Stomach smooth muscle (tissue), 2 donors: ENCODE measurements at regions not wholly inside any gene's neighbourhood (a gene's known extent, or its start where the extent isn't known, plus 50 kb on each side); places are given as distances from the start of the nearest gene placed in this dataset.

Experiments
- H3K27ac ChIP-seq: one replicate; pipeline ENCODE4 v1.7.0; 2013; ENCODE audit warnings: mild to moderate bottlenecking, low read length, inconsistent platforms
- H3K27me3 ChIP-seq, 2 donors: one replicate each; pipeline ENCODE4 v1.7.0; 2013; ENCODE audit warnings: low read length in 2 of 2; ENCODE audit not compliant: insufficient read depth in 2 of 2, control insufficient read depth in 1 of 2
- H3K36me3 ChIP-seq, 2 donors: one replicate each; pipeline ENCODE4 v1.7.0; 2013; ENCODE audit warnings: low read length in 2 of 2; ENCODE audit not compliant: control insufficient read depth in 2 of 2, insufficient read depth in 2 of 2
- H3K4me1 ChIP-seq: one replicate; pipeline ENCODE4 v1.7.0; 2013; ENCODE audit warnings: low read length; ENCODE audit not compliant: control insufficient read depth, insufficient read depth
- H3K4me3 ChIP-seq, 2 donors: one replicate each; pipeline ENCODE4 v1.7.0; 2013; ENCODE audit warnings: low read length in 2 of 2
- H3K9ac ChIP-seq, 2 donors: one replicate each; pipeline ENCODE4 v1.7.0; 2013; ENCODE audit warnings: low read length in 2 of 2, mild to moderate bottlenecking in 1 of 2
- H3K9me3 ChIP-seq, 2 donors: one replicate each; pipeline ENCODE4 v1.7.0; 2013; ENCODE audit warnings: low read length in 2 of 2; ENCODE audit not compliant: control insufficient read depth in 2 of 2
- donor health status: healthy.
- donor health status: Pancreatic carcinoma.

DNA sequence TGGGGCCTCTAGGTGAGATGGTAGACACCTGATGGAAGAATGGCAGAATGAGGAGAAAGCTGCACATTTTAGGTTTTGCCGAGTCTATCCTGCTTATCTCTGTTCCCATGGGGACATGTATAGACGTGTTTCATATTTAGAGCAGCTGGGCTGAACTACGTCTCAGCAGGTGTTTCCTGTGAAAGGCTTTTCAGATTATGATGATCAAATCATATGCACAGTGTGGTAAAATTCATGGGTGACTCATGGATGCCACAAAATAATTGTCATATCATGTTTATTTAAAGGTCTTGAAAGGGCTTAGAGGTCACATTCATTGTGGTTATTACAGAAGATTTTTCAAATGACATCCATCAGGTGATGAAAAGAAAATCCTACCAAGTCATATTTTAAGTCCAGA lies 90.5 kb downstream of the ICOS start:
- H3K27ac ChIP-seq, result no peak overlapping the region
- H3K9ac ChIP-seq, result no peak overlapping the region
- no peaks in the 10 kb centered on the region for H3K27me3 ChIP-seq
- peaks cover 15% of the 10 kb centered on the region for H3K4me1 ChIP-seq
- H3K4me3 ChIP-seq, result no peak overlapping the region
- no peaks in the 10 kb centered on the region for H3K9me3 ChIP-seq
- H3K36me3 ChIP-seq, result no peaks in the 10 kb centered on the region

DNA sequence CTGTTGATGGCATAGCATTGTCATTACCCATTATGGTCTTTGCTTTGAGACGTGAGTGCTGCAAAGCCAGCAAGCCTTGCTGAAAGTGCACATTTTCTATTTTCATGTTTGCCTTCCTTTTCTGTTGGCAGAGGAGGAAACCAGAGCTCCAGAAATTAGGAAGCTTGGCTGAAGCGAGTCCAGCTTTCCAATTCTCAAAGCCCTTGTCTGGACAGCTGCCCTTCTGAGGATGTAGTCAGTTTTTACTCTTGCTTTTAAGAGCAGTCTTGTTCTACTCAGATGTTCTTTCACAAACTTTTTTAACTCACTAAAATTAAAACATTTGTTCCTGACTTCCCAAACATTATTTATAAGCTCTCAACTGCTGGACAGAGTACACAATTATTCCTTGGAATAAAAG lies 93.8 kb downstream of the ICOS start:
- Histone ChIP-seq H3K27ac (peak overlapping the region; percentile 32), H3K4me3 (no peak overlapping the region), H3K36me3 (no peaks in the 10 kb centered on the region), H3K9ac (no peak overlapping the region), H3K9me3 (no peaks in the 10 kb centered on the region), H3K27me3 (no peaks in the 10 kb centered on the region), H3K4me1 (peaks cover 4% of the 10 kb centered on the region)

DNA sequence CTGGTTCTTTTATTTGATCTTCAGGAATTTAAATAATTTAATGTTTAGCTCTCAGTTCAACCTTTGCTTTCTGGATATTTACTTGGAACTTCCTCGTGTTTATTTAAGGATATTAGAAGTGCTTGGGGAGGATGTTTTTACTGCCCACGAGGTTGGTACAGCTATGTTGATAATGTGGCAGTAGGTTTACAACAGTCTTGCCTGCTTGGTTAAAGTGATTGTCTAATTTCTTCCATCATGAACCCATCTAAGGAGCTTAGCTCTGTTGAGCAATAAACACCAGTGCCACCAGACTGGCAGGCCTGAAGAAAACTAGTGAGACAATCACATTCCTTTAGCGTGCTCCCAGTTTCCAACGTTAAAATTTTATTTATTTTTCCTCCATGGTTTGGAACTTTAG lies 94.5 kb downstream of the ICOS start:
- Histone ChIP-seq H3K27me3 (no peaks in the 10 kb centered on the region), H3K9me3 (no peaks in the 10 kb centered on the region), H3K4me1 (peaks cover 4% of the 10 kb centered on the region), H3K36me3 (no peaks in the 10 kb centered on the region), H3K27ac (peak overlapping the region; percentile 32), H3K9ac (no peak overlapping the region), H3K4me3 (no peak overlapping the region)

DNA sequence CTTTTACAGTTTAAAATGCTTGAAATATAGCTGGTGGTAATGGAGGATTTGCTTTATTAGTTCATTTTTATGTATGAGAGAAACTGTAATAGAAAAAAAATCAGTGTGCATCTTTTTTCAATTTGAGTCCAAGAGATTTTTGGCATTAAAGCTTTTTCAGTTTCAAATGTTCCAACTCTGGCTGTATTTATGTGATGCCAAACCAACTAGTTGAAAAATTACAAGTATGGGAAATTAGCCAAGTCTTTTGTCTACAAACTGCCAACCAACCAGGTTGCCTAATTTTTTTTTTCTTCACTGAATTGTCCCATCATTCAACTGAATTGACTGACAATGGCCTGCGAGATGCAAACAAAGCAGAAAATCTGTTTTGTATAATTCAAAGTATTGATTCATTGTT lies 95.7 kb downstream of the ICOS start:
- H3K36me3 ChIP-seq, result no peaks in the 10 kb centered on the region
- no peaks in the 10 kb centered on the region for H3K27me3 ChIP-seq
- H3K9ac ChIP-seq, result no peak overlapping the region
- no peak overlapping the region for H3K27ac ChIP-seq
- no peaks in the 10 kb centered on the region for H3K9me3 ChIP-seq
- no peak overlapping the region for H3K4me3 ChIP-seq
- peaks cover 4% of the 10 kb centered on the region for H3K4me1 ChIP-seq

DNA sequence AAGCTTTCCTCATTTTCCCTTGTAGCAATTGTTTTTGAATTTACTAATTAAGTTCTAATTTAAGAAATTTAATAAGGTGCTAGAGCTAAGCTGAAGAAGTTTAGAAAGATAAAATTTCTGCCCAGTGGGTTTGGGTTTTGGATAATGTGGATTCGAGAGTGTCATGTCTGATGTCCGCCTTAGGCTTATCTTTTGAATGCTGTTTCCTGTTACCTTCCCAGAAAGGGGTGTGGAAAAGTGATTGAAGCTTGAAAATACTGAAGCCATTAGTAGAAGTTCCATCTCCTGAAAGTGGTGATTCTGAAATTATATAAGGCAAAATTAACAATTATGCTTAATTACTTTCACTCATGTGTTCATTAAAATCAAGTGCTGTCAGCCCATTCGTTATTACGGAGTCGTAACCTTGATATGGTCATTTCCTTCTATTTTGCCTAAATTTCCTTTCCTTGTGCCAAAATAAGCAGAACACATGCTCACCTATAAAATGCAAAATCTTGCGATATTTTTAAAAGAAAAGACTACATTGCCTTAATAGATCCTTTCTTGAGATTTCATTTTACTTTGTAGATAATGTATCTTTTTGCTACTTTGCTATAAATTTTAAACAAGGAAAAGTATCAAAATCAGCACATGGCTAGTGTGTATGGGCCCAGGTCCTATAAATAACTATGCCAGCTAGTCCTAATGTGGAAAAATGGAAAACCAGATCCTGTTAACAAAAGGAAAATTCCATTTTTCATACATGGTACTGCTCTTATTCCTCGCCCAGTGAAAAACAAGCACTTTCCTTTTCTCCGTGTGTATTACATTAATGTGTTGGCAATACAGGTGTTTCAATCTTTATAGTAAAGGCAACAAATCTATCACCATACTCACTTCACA lies 97.3 kb downstream of the ICOS start:
- Histone ChIP-seq H3K4me3 (no peak overlapping the region), H3K36me3 (no peaks in the 10 kb centered on the region), H3K9ac (no peak overlapping the region), H3K4me1 (peaks cover 4% of the 10 kb centered on the region), H3K9me3 (no peaks in the 10 kb centered on the region), H3K27ac (no peak overlapping the region), H3K27me3 (no peaks in the 10 kb centered on the region)

DNA sequence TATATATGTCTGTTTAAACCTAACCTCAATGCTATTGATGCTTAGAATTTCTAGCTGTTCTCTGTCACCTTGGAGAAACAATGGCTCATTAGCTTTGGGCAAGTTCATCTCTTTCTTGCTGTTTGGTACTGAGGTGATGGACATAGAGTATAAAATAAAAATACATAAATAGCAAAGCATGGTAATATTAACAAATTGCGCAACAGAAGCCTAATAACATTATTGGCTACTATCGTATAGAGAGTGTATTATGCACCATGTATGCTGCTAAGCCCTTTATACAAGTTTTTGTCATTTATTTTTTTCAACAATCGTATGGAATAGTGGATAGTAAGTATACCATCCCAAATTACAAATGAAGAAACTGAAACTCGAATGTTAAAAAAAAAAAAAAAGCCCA lies 100.1 kb downstream of the ICOS start:
- Histone ChIP-seq H3K27me3 (no peaks in the 10 kb centered on the region), H3K9ac (no peak overlapping the region), H3K4me3 (no peak overlapping the region)

DNA sequence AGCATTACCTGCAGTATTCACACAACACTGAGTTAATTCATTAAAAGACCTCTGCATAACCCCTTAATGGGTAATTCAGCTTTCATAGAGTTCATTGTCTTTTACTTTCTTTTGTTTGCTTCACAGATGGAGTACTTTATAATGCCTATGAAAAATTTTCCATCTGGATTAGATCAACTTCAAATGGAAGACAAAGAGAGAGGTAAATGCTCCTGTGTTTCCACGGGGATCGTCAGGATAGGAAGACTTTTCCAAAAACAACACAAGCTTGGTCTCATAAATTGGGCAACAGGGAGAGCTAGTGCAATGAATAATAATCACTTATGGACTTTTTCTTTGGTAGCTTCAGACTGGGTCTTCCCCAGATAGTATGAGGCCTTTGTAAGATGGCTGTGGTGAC lies 100.7 kb downstream of the ICOS start:
- Histone ChIP-seq H3K27ac (no peak overlapping the region), H3K9me3 (no peaks in the 10 kb centered on the region), H3K36me3 (no peaks in the 10 kb centered on the region), H3K9ac (no peak overlapping the region), H3K4me1 (no peaks in the 10 kb centered on the region), H3K27me3 (no peaks in the 10 kb centered on the region), H3K4me3 (no peak overlapping the region)

More for the DNA sequence above, 100.1 kb downstream of the ICOS start:
- Histone ChIP-seq H3K9me3 (no peaks in the 10 kb centered on the region), H3K27ac (no peak overlapping the region), H3K4me1 (peaks cover 4% of the 10 kb centered on the region), H3K36me3 (no peaks in the 10 kb centered on the region)

DNA sequence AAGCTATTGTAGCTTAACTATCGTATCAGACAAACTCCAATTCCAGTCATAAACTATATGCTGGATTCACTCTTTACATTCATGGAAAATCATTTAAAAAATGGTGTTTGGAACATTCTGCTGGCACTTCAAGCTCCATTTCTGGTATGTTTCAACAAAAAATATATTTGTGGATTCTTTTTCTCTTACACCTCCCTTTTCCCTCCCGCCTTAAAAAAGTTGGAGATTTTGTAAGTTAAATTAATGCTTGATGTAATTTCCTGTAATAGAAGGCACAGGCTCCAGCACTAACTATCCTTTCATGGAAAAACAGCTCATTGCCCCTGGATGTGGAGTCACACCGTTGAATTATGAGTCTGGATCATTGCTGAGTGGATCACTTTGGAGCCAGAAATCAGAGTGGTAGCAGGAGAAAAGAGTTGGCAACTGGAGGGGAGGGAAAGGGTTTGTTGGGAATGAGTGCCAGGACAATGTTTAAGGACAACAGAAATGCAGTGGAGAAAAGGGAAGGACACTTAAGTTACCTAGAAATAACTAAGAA lies 102.8 kb downstream of the ICOS start:
- Histone ChIP-seq H3K27me3 (no peaks in the 10 kb centered on the region), H3K36me3 (no peaks in the 10 kb centered on the region), H3K4me1 (no peaks in the 10 kb centered on the region), H3K4me3 (no peak overlapping the region), H3K9me3 (no peaks in the 10 kb centered on the region), H3K9ac (no peak overlapping the region), H3K27ac (no peak overlapping the region)

DNA sequence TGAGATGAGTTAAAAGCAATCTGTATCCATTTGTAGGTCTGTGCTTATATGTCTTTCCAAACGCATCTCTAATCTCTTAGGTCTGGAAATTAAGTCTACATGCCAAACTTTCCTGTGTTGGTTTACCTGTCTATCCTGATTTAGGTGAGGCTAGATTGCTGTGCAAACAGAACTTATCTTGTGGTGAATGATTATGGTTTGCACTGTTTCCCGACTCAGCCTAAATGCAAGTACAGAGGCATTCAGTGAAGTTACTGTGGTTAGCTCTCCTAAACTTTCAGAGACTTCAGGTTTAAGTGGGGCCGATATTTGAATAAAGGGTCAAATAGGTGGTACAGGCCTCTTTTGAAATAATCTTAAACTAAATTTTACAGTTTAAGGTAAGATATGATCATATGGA lies 103.5 kb downstream of the ICOS start:
- H3K27ac ChIP-seq, result no peak overlapping the region
- no peaks in the 10 kb centered on the region for H3K36me3 ChIP-seq
- H3K4me3 ChIP-seq, result no peak overlapping the region
- H3K27me3 ChIP-seq, result no peaks in the 10 kb centered on the region
- H3K9me3 ChIP-seq, result no peaks in the 10 kb centered on the region
- H3K9ac ChIP-seq, result no peak overlapping the region
- no peaks in the 10 kb centered on the region for H3K4me1 ChIP-seq

DNA sequence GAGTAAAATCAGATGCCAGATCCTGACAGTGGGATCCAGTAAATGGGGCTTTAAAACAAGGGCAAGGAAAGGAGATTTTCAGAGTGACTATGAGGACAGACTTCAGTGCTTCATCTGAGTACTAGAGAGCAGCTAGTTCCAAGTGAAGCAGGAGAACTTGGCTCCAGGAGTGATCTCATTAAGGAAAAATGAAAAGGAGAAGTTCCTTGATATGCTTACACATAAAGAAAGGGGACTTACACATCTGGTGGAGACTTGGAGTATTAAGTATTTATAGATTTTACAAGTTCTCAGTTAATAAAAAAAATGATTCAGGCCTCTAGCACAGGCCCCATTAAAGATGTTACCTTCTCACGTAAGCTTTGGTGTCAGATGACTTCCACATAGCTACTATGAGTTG lies 105.8 kb downstream of the ICOS start:
- no peak overlapping the region for H3K9ac ChIP-seq
- no peaks in the 10 kb centered on the region for H3K4me1 ChIP-seq
- no peaks in the 10 kb centered on the region for H3K27me3 ChIP-seq
- H3K9me3 ChIP-seq, result no peaks in the 10 kb centered on the region
- no peak overlapping the region for H3K27ac ChIP-seq
- no peak overlapping the region for H3K4me3 ChIP-seq
- H3K36me3 ChIP-seq, result no peaks in the 10 kb centered on the region

DNA sequence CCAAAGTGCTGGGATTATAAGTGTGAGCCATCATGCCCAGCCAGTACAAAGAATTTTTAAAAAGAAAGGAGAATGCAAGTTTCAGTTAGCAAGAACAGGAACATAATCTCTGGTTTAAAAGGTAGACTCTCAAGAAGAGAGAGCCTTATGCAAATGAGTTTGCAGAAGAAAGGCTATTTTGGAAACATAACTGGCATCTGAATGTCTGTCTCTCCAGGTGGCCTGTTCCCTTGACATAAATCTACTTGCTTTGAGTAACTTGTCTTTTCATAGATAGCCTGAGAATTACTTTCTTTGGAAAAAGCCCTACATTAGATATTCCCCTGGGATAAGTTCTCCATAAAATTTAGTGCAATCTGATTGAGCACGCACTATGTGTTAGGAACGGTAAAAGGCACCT lies 109.6 kb downstream of the ICOS start:
- H3K4me3 ChIP-seq, result no peak overlapping the region
- no peaks in the 10 kb centered on the region for H3K36me3 ChIP-seq
- H3K4me1 ChIP-seq, result no peaks in the 10 kb centered on the region
- H3K27me3 ChIP-seq, result no peaks in the 10 kb centered on the region
- H3K27ac ChIP-seq, result no peak overlapping the region
- no peak overlapping the region for H3K9ac ChIP-seq
- H3K9me3 ChIP-seq, result no peaks in the 10 kb centered on the region
